ENCODE measurements at regions not wholly inside any gene's neighbourhood (a gene's known extent, or its start where the extent isn't known, plus 50 kb on each side); places are given as distances from the start of the nearest gene placed in this dataset.

DNA sequence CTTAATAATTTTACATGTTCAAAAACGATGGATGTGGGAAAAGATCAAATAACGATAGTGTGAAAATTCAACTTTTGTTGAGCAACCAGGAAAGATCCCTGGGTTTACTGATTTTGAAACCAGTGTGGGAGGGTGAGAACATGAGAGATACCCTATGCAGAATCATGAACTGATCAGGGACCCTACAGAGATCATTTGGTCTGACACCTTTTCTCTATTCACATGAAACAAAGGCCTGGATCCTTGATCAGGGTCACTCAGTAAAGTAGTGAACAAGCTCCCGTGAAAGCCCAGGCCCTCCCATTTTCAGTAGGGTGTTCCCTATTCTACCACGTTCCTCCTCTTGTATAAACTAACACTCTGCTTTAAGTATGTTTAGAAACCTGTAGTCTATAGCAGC is 60.5 kb upstream of the DUSP22 start:
- Histone ChIP-seq H3K9me3 (ENCODE audit: control extremely low read depth in 1 of 5, control insufficient read depth in 4 of 5, insufficient read depth in 2 of 5, low read depth in 1 of 5, low read length in 4 of 5) (peaks cover 0 to 6% (median 2%) of the 10 kb centered on the region in 5 experiments), H3K27me3 (replicated peaks in 2 of 5; ENCODE audit: control insufficient read depth in 4 of 5, insufficient read depth in 5 of 5, low read length in 4 of 5) (no peaks in the 10 kb centered on the region), H3K27ac (ENCODE audit: insufficient read depth in 1 of 2, low read depth in 1 of 2, low read length in 2 of 2, poor library complexity in 1 of 2, severe bottlenecking in 2 of 2) (no peak overlapping the region), H3K36me3 (ENCODE audit: control insufficient read depth in 4 of 4, insufficient read depth in 4 of 4, low read length in 3 of 4) (no peaks in the 10 kb centered on the region), H3K4me3 (ENCODE audit: control insufficient read depth in 1 of 7, extremely low read depth in 1 of 7, insufficient read depth in 4 of 7, low read depth in 2 of 7, low read length in 6 of 7) (no peak overlapping the region), H3K4me1 (ENCODE audit: control extremely low read depth in 1 of 4, control insufficient read depth in 4 of 4, insufficient read depth in 4 of 4, low read length in 3 of 4) (peaks cover 3 to 19% (median 7%) of the 10 kb centered on the region in 4 experiments)
- POLR2A ChIA-PET, result no interaction called here
- WGBS (ENCODE audit: insufficient coverage), result 83% methylated on average over 1 of the region's 4 CpGs
- CTCF ChIA-PET, result no interaction called here
- DNase-seq, result no peak

DNA sequence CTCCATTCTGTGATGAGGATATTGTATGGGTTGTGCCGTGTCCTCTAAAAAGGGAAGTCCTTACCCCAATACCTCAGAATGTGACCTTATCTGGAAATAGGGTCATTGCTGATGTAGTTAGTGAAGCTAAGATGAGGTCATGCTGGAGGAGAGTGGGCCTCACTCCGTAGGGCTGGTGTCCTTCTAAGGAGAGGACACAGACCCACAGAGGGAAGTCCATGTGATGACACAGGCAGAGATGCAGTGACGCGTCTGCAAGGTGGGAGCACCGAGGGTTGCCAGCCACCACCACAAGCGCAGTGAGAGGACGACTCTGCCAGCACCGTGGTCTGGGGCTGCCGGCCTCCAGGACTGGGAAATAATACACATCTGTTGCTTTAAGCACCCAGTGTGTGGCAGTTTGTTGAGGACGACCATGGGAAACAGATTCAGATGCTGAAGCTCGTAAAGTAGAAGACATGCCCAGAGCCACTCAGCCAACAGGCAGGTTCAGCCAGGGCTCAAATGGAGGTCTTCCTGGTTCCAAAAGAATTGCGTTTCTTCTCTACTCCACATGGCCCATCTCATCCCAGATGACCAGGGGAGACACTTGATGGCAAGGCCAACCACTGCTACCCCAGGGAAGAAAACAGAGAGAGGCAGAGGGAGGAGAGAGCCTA is 59.2 kb upstream of the DUSP22 start:
- POLR2A ChIA-PET, result interaction anchor here (0.8 kb wide), 1 partner anchor 17 kb away, joined by 3 read pairs; no protein-coding TSS in a partner anchor
- Histone ChIP-seq H3K27me3 (replicated peaks in 2 of 5; ENCODE audit: control insufficient read depth in 4 of 5, insufficient read depth in 5 of 5, low read length in 4 of 5) (no peaks in the 10 kb centered on the region), H3K9me3 (ENCODE audit: control extremely low read depth in 1 of 5, control insufficient read depth in 4 of 5, insufficient read depth in 2 of 5, low read depth in 1 of 5, low read length in 4 of 5) (peaks cover 0 to 3% (median 0%) of the 10 kb centered on the region in 5 experiments), H3K4me3 (ENCODE audit: control insufficient read depth in 1 of 7, extremely low read depth in 1 of 7, insufficient read depth in 4 of 7, low read depth in 2 of 7, low read length in 6 of 7) (no peak overlapping the region), H3K27ac (ENCODE audit: insufficient read depth in 1 of 2, low read depth in 1 of 2, low read length in 2 of 2, poor library complexity in 1 of 2, severe bottlenecking in 2 of 2) (no peak overlapping the region), H3K4me1 (ENCODE audit: control extremely low read depth in 1 of 4, control insufficient read depth in 4 of 4, insufficient read depth in 4 of 4, low read length in 3 of 4) (peaks cover 3 to 19% (median 7%) of the 10 kb centered on the region in 4 experiments), H3K36me3 (ENCODE audit: control insufficient read depth in 4 of 4, insufficient read depth in 4 of 4, low read length in 3 of 4) (no peaks in the 10 kb centered on the region)
- 91% methylated on average over 11 of the region's 12 CpGs for WGBS (ENCODE audit: insufficient coverage)
- CTCF ChIA-PET, result interaction anchor here (1.0 to 1.2 kb wide), 2 partner anchors 17 to 42 kb away, joined by 3 to 4 read pairs; no protein-coding TSS in a partner anchor
- DNase-seq, result no peak

- no peak overlapping the region for H3K27ac ChIP-seq (ENCODE audit: insufficient read depth in 1 of 2, low read depth in 1 of 2, low read length in 2 of 2, poor library complexity in 1 of 2, severe bottlenecking in 2 of 2)
- no peaks in the 10 kb centered on the region for H3K27me3 ChIP-seq (replicated peaks in 2 of 5; ENCODE audit: control insufficient read depth in 4 of 5, insufficient read depth in 5 of 5, low read length in 4 of 5)
- H3K4me1 ChIP-seq (ENCODE audit: control extremely low read depth in 1 of 4, control insufficient read depth in 4 of 4, insufficient read depth in 4 of 4, low read length in 3 of 4), result peaks cover 3 to 19% (median 7%) of the 10 kb centered on the region in 4 experiments
- DNase-seq, result no peak
- ChIA-PET POLR2A (no interaction called here), CTCF (interaction anchor here (0.6 to 1.1 kb wide), 2 partner anchors 10 to 12 kb away, joined by 3 read pairs; no protein-coding TSS in a partner anchor)
- no peaks in the 10 kb centered on the region for H3K36me3 ChIP-seq (ENCODE audit: control insufficient read depth in 4 of 4, insufficient read depth in 4 of 4, low read length in 3 of 4)
- H3K9me3 ChIP-seq (ENCODE audit: control extremely low read depth in 1 of 5, control insufficient read depth in 4 of 5, insufficient read depth in 2 of 5, low read depth in 1 of 5, low read length in 4 of 5), result no peaks in the 10 kb centered on the region
- H3K4me3 ChIP-seq (ENCODE audit: control insufficient read depth in 1 of 7, extremely low read depth in 1 of 7, insufficient read depth in 4 of 7, low read depth in 2 of 7, low read length in 6 of 7), result no peak overlapping the region
- 88% methylated on average over 2 of the region's 3 CpGs for WGBS (ENCODE audit: insufficient coverage)
These were observed 57.4 kb upstream of the DUSP22 start for GRCh38 chr6:234706-235372.

- Histone ChIP-seq H3K4me1 (ENCODE audit: control extremely low read depth in 1 of 4, control insufficient read depth in 4 of 4, insufficient read depth in 4 of 4, low read length in 3 of 4) (peaks cover 3 to 19% (median 7%) of the 10 kb centered on the region in 4 experiments), H3K9me3 (ENCODE audit: control extremely low read depth in 1 of 5, control insufficient read depth in 4 of 5, insufficient read depth in 2 of 5, low read depth in 1 of 5, low read length in 4 of 5) (no peaks in the 10 kb centered on the region), H3K36me3 (ENCODE audit: control insufficient read depth in 4 of 4, insufficient read depth in 4 of 4, low read length in 3 of 4) (no peaks in the 10 kb centered on the region), H3K4me3 (ENCODE audit: control insufficient read depth in 1 of 7, extremely low read depth in 1 of 7, insufficient read depth in 4 of 7, low read depth in 2 of 7, low read length in 6 of 7) (peak overlapping the region in 6 of 7 experiments; percentile 15 to 71 (median 47)), H3K27me3 (replicated peaks in 2 of 5; ENCODE audit: control insufficient read depth in 4 of 5, insufficient read depth in 5 of 5, low read length in 4 of 5) (no peaks in the 10 kb centered on the region), H3K27ac (ENCODE audit: insufficient read depth in 1 of 2, low read depth in 1 of 2, low read length in 2 of 2, poor library complexity in 1 of 2, severe bottlenecking in 2 of 2) (peak overlapping the region in 1 of 2 experiments; percentile 40)
- peak; percentile 70 to 84 (median 75) for DNase-seq
- WGBS (ENCODE audit: insufficient coverage), result 0% methylated on average over 2 of the region's 2 CpGs
- ChIA-PET POLR2A (no interaction called here), CTCF (no interaction called here)
These were observed 56.4 kb upstream of the DUSP22 start for GRCh38 chr6:235763-236360.

DNA sequence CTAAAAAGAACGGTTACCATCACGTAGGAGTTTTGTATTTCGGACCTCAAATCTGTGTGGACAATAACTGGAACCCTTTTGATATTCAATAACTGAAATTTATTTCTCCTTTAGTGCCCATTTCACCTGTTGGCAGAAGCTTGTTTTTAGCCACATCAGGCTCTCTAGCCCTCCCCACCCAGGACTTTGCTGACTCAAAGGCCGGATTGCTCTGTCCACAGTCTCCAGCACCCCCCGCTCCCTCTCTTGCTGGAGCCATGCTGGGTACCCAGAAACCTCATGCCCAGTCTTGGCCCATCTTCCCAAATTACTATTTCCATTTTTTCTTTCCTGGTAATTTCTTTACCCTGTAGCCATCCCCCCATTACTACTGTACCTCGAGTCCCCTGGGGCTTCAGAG is 55.8 kb upstream of the DUSP22 start:
- 95% methylated on average over 4 of the region's 6 CpGs for WGBS (ENCODE audit: insufficient coverage)
- POLR2A ChIA-PET, result no interaction called here
- no peaks in the 10 kb centered on the region for H3K27me3 ChIP-seq (replicated peaks in 2 of 5; ENCODE audit: control insufficient read depth in 4 of 5, insufficient read depth in 5 of 5, low read length in 4 of 5)
- H3K9me3 ChIP-seq (ENCODE audit: control extremely low read depth in 1 of 5, control insufficient read depth in 4 of 5, insufficient read depth in 2 of 5, low read depth in 1 of 5, low read length in 4 of 5), result no peaks in the 10 kb centered on the region
- DNase-seq, result no peak
- no peaks in the 10 kb centered on the region for H3K36me3 ChIP-seq (ENCODE audit: control insufficient read depth in 4 of 4, insufficient read depth in 4 of 4, low read length in 3 of 4)
- H3K27ac ChIP-seq (ENCODE audit: insufficient read depth in 1 of 2, low read depth in 1 of 2, low read length in 2 of 2, poor library complexity in 1 of 2, severe bottlenecking in 2 of 2), result no peak overlapping the region
- no peak overlapping the region for H3K4me3 ChIP-seq (ENCODE audit: control insufficient read depth in 1 of 7, extremely low read depth in 1 of 7, insufficient read depth in 4 of 7, low read depth in 2 of 7, low read length in 6 of 7)
- CTCF ChIA-PET, result no interaction called here
- H3K4me1 ChIP-seq (ENCODE audit: control extremely low read depth in 1 of 4, control insufficient read depth in 4 of 4, insufficient read depth in 4 of 4, low read length in 3 of 4), result peaks cover 3 to 19% (median 7%) of the 10 kb centered on the region in 4 experiments

- ChIA-PET CTCF (interaction anchor here (1.2 to 1.8 kb wide), 2 partner anchors 14 to 19 kb away, joined by 3 to 5 read pairs; no protein-coding TSS in a partner anchor), POLR2A (no interaction called here)
These were observed 52.1 kb upstream of the DUSP22 start for GRCh38 chr6:240151-240550.

More at GRCh38 chr6:240151-240550, 52.1 kb upstream of the DUSP22 start:
- 88% methylated on average over 2 of the region's 3 CpGs for WGBS (ENCODE audit: insufficient coverage)
- H3K27me3 ChIP-seq (replicated peaks in 2 of 5; ENCODE audit: control insufficient read depth in 4 of 5, insufficient read depth in 5 of 5, low read length in 4 of 5), result no peaks in the 10 kb centered on the region
- no peak overlapping the region for H3K4me3 ChIP-seq (ENCODE audit: control insufficient read depth in 1 of 7, extremely low read depth in 1 of 7, insufficient read depth in 4 of 7, low read depth in 2 of 7, low read length in 6 of 7)
- no peak overlapping the region for H3K27ac ChIP-seq (ENCODE audit: insufficient read depth in 1 of 2, low read depth in 1 of 2, low read length in 2 of 2, poor library complexity in 1 of 2, severe bottlenecking in 2 of 2)
- peaks cover 3 to 15% (median 7%) of the 10 kb centered on the region in 4 experiments for H3K4me1 ChIP-seq (ENCODE audit: control extremely low read depth in 1 of 4, control insufficient read depth in 4 of 4, insufficient read depth in 4 of 4, low read length in 3 of 4)
- H3K9me3 ChIP-seq (ENCODE audit: control extremely low read depth in 1 of 5, control insufficient read depth in 4 of 5, insufficient read depth in 2 of 5, low read depth in 1 of 5, low read length in 4 of 5), result peaks cover 0 to 3% (median 0%) of the 10 kb centered on the region in 5 experiments
- no peak for DNase-seq
- H3K36me3 ChIP-seq (ENCODE audit: control insufficient read depth in 4 of 4, insufficient read depth in 4 of 4, low read length in 3 of 4), result no peaks in the 10 kb centered on the region

All from common myeloid progenitor, CD34-positive (primary cell).